Peyer's patch (tissue), 4 donors: ENCODE measurements at regions not wholly inside any gene's neighbourhood (a gene's known extent, or its start where the extent isn't known, plus 50 kb on each side); places are given as distances from the start of the nearest gene placed in this dataset.

Experiments
- POLR2A ChIP-seq, 2 donors: fragments of 450-650 bp; IDR thresholded peaks; one replicate each; pipeline ENCODE4 v1.5.1; 2017; ENCODE audit warnings: antibody characterized with exemption in 2 of 2, mild to moderate bottlenecking in 2 of 2, moderate library complexity in 2 of 2
- TF ChIP-seq, protein P1 (sequence below), 6 experiments: fragments of 450-650 bp in 4 of 6; fragments of 200-600 bp in 2 of 6; sonication (generic) in 1 of 6; IDR thresholded peaks; one replicate each; pipeline ENCODE4 v1.5.1; 2017 to 2019; ENCODE audit warnings: antibody characterized with exemption in 6 of 6, mild to moderate bottlenecking in 3 of 6, moderate library complexity in 1 of 6

DNA sequence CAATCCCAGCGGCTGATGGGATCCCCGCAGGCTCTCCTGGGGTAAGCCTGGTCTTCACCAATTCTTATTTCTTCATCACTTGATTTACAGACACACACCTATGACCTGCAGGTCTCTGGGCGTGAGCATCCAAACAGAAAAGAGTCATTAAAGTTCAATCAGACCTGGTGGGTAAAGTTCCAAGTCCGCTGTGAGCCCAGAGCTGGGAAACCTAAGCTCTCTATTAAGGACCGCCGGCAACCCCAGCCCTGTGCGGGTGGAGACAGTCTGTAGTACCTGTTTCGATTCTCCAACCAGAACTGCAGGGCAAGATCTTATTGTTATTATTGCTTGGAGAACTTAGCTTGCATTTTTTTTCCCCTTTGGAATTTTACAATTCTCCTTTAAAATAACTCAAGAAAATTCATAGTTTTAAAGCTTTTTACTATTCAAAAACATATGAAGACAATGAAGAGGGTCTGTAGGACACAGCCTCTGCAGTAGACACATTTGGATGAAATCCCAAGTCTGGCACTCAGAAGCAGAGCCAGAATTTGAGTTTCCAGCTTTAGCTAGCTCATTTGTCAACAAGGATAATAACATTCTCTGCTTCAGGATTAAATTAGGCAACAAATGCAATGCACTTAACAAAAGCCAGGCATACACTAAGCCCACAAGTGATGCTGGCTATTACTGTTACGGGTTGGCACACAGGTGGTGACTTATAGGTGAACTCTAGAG lies 376.4 kb downstream of the INSIG2 start:
- TF ChIP-seq, protein P1, sequence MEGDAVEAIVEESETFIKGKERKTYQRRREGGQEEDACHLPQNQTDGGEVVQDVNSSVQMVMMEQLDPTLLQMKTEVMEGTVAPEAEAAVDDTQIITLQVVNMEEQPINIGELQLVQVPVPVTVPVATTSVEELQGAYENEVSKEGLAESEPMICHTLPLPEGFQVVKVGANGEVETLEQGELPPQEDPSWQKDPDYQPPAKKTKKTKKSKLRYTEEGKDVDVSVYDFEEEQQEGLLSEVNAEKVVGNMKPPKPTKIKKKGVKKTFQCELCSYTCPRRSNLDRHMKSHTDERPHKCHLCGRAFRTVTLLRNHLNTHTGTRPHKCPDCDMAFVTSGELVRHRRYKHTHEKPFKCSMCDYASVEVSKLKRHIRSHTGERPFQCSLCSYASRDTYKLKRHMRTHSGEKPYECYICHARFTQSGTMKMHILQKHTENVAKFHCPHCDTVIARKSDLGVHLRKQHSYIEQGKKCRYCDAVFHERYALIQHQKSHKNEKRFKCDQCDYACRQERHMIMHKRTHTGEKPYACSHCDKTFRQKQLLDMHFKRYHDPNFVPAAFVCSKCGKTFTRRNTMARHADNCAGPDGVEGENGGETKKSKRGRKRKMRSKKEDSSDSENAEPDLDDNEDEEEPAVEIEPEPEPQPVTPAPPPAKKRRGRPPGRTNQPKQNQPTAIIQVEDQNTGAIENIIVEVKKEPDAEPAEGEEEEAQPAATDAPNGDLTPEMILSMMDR (IDR thresholded peaks at IDR 0.05), result no peak
- TF ChIP-seq POLR2A (IDR thresholded peaks at IDR 0.05), result no peak
